ENCODE measurements at regions not wholly inside any gene's neighbourhood (a gene's known extent, or its start where the extent isn't known, plus 50 kb on each side); places are given as distances from the start of the nearest gene placed in this dataset.

GRCh38 chr1:87472716-87473115 lies 144.0 kb downstream of the LMO4 start:
- no peak for TF ChIP-seq POLR2A (IDR thresholded peaks at IDR 0.05)
- TF ChIP-seq CTCF (IDR thresholded peaks at IDR 0.05): no peak
- H3K27ac ChIP-seq: no peak overlapping the region
- no peak for DNase-seq
- WGBS, 2 donors: 81 to 90% methylated on average over 4 of the region's 4 CpGs
- intact Hi-C loops (cut with DNase I; ENCODE audit: low total_unique reads): no loop called here
- H3K27me3 ChIP-seq: no peaks in the 10 kb centered on the region
- no peaks in the 10 kb centered on the region for H3K4me1 ChIP-seq
- no peaks in the 10 kb centered on the region for H3K36me3 ChIP-seq (ENCODE audit: low read depth, missing control alignments)
- H3K4me3 ChIP-seq: no peak overlapping the region
- no peaks in the 10 kb centered on the region for H3K9me3 ChIP-seq

GRCh38 chr1:87473203-87473661 lies 144.6 kb downstream of the LMO4 start:
- H3K4me3 ChIP-seq: no peak overlapping the region
- no peaks in the 10 kb centered on the region for H3K4me1 ChIP-seq
- intact Hi-C loops (cut with DNase I; ENCODE audit: low total_unique reads): no loop called here
- WGBS, 2 donors: 78 to 83% methylated on average over 2 of the region's 2 CpGs
- H3K27me3 ChIP-seq: no peaks in the 10 kb centered on the region
- H3K36me3 ChIP-seq (ENCODE audit: low read depth, missing control alignments): no peaks in the 10 kb centered on the region
- H3K9me3 ChIP-seq: no peaks in the 10 kb centered on the region
- no peak for DNase-seq
- no peak overlapping the region for H3K27ac ChIP-seq
- TF ChIP-seq CTCF (IDR thresholded peaks at IDR 0.05): no peak
- no peak for TF ChIP-seq POLR2A (IDR thresholded peaks at IDR 0.05)

GRCh38 chr1:87474098-87474497 lies 145.4 kb downstream of the LMO4 start:
- Histone ChIP-seq H3K4me1 (no peaks in the 10 kb centered on the region), H3K36me3 (ENCODE audit: low read depth, missing control alignments) (no peaks in the 10 kb centered on the region), H3K27me3 (no peaks in the 10 kb centered on the region), H3K9me3 (no peaks in the 10 kb centered on the region), H3K27ac (no peak overlapping the region), H3K4me3 (no peak overlapping the region)
- intact Hi-C loops (cut with DNase I; ENCODE audit: low total_unique reads): no loop called here
- WGBS, 2 donors: 72 to 79% methylated on average over 5 of the region's 5 CpGs
- TF ChIP-seq POLR2A (IDR thresholded peaks at IDR 0.05) (no peak), CTCF (IDR thresholded peaks at IDR 0.05) (no peak)
- no peak for DNase-seq

DNA sequence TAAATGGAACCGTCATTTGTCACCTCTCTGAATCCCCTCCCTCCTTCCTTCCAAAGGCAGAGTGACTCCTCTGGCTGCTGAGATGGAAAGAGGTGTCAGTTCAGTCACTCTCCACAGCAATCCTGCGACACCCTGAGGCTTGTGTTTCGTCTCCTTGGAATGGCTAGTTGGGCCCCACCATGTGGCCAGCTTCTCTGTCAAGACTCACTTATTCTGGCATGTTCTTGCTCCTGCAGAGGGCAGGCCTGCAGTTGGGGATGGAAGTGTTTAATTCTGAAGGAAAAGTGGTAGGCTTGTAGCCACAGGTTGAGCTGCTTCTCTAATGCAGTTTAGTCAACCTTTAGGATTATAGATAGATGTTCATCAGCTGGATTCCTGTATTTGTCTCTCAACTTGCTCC lies 149.6 kb downstream of the LMO4 start:
- H3K4me1 ChIP-seq: no peaks in the 10 kb centered on the region
- no peak overlapping the region for H3K27ac ChIP-seq
- WGBS, 2 donors: 77 to 79% methylated on average over 3 of the region's 3 CpGs
- no peaks in the 10 kb centered on the region for H3K27me3 ChIP-seq
- peak; percentile 15 for DNase-seq
- intact Hi-C loops (cut with DNase I; ENCODE audit: low total_unique reads): no loop called here
- H3K36me3 ChIP-seq (ENCODE audit: low read depth, missing control alignments): no peaks in the 10 kb centered on the region
- no peak overlapping the region for H3K4me3 ChIP-seq
- TF ChIP-seq POLR2A (IDR thresholded peaks at IDR 0.05): no peak
- no peak for TF ChIP-seq CTCF (IDR thresholded peaks at IDR 0.05)
- no peaks in the 10 kb centered on the region for H3K9me3 ChIP-seq

DNA sequence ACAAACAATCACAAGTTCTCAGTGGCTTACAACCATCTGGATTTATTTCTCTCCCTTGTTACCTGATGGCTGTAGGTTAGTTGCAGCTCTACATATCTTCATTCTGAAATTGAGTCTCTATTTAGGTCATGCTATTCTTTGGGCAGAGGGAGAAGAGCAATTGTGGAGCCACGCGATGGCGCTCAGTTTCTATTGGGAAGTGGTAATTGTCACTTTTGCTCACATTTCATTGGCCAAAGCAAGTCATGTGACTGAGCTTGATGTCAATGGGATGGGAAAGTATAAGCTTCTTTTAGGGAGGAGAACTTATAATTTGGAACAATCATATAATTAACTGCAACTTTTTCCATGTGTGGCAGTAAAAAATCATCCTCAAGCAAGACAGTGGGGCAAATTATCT lies 166.5 kb downstream of the LMO4 start:
- Histone ChIP-seq H3K36me3 (ENCODE audit: low read depth, missing control alignments) (no peaks in the 10 kb centered on the region), H3K4me3 (no peak overlapping the region), H3K27ac (no peak overlapping the region), H3K27me3 (no peaks in the 10 kb centered on the region), H3K4me1 (no peaks in the 10 kb centered on the region), H3K9me3 (no peaks in the 10 kb centered on the region)
- intact Hi-C loops (cut with DNase I; ENCODE audit: low total_unique reads): no loop called here
- no peak for TF ChIP-seq POLR2A (IDR thresholded peaks at IDR 0.05)
- no peak for TF ChIP-seq CTCF (IDR thresholded peaks at IDR 0.05)
- DNase-seq: no peak
- 91 to 100% methylated on average over 3 of the region's 3 CpGs for WGBS, 2 donors

Measured in testis (tissue), 2 donors.